AG04450 (cell line): ENCODE measurements at regions not wholly inside any gene's neighbourhood (a gene's known extent, or its start where the extent isn't known, plus 50 kb on each side); places are given as distances from the start of the nearest gene placed in this dataset.

Experiments
- CTCF ChIA-PET: fragments of 300-600, 350-600 bp; formaldehyde crosslinking; extraction: SDS; loops from one replicate; lab custom pipeline; 2022; ENCODE audit warnings: antibody characterized with exemption, inconsistent platforms; lab: Charles Lee
- POLR2A ChIA-PET: fragments of 350-600 bp; formaldehyde crosslinking; extraction: SDS; loops from one replicate; lab custom pipeline; 2021; ENCODE audit warnings: antibody characterized with exemption, inconsistent platforms; lab: Yijun Ruan, JAX
- DNase-seq: peaks from one replicate; pipeline ENCODE4 v3.0.0-alpha.2; 2011; ENCODE audit warnings: low read depth, low spot score
- H3K27ac ChIP-seq: one replicate; pipeline ENCODE4 v1.5.1; 2012; ENCODE audit warnings: low read depth, low read length, control low read depth
- H3K27me3 ChIP-seq: one replicate; pipeline ENCODE4 v1.6.0; 2012; ENCODE audit warnings: low read length; ENCODE audit not compliant: control insufficient read depth, insufficient read depth
- H3K4me3 ChIP-seq: 2 replicates; pipeline ENCODE4 v1.5.1; 2011; ENCODE audit warnings: mild to moderate bottlenecking, low read depth, low read length, control low read depth
- H3K9me3 ChIP-seq: 2 replicates; pipeline ENCODE4 v1.5.1; 2012; ENCODE audit warnings: low read length; ENCODE audit not compliant: control insufficient read depth, insufficient read depth
- CTCF ChIP-seq: IDR thresholded peaks from 2 replicates; pipeline ENCODE4 v1.5.1; 2011; ENCODE audit warnings: low read depth, low read length, control low read depth, inconsistent platforms

GRCh38 chr10:100687143-100688003 is 58.0 kb upstream of the PAX2 start:
- Histone ChIP-seq H3K4me3 (no peak overlapping the region), H3K27me3 (peaks cover 59% of the 10 kb centered on the region), H3K27ac (no peak overlapping the region), H3K9me3 (no peaks in the 10 kb centered on the region)
- CTCF ChIA-PET, result no interaction called here
- no peak for DNase-seq
- no peak for TF ChIP-seq CTCF
- POLR2A ChIA-PET, result no interaction called here

GRCh38 chr10:100688201-100688600 is 57.2 kb upstream of the PAX2 start:
- no peaks in the 10 kb centered on the region for H3K9me3 ChIP-seq
- ChIA-PET CTCF (no interaction called here), POLR2A (no interaction called here)
- TF ChIP-seq CTCF, result no peak
- H3K4me3 ChIP-seq, result no peak overlapping the region
- no peak overlapping the region for H3K27ac ChIP-seq
- no peak for DNase-seq
- peaks cover 58% of the 10 kb centered on the region for H3K27me3 ChIP-seq

- H3K4me3 ChIP-seq, result no peak overlapping the region
- TF ChIP-seq CTCF, result no peak
- H3K27me3 ChIP-seq, result peaks cover 11% of the 10 kb centered on the region
- no peak for DNase-seq
- CTCF ChIA-PET, result interaction anchor here (0.6 to 1.5 kb wide), 2 partner anchors 131 to 158 kb away, joined by 3 to 4 read pairs; partner anchors contain the start of gene HIF1AN
- H3K27ac ChIP-seq, result no peak overlapping the region
- H3K9me3 ChIP-seq, result no peaks in the 10 kb centered on the region
- POLR2A ChIA-PET, result no interaction called here
These were observed 51.6 kb upstream of the PAX2 start for GRCh38 chr10:100693821-100694220.
